Neutrophil (primary cell): ENCODE measurements at regions not wholly inside any gene's neighbourhood (a gene's known extent, or its start where the extent isn't known, plus 50 kb on each side); places are given as distances from the start of the nearest gene placed in this dataset.

Experiments used
- H3K27ac ChIP-seq: fragments of 200-600 bp; sonication (generic); 2 replicates; pipeline ENCODE4 v1.5.1; 2016; ENCODE audit warnings: mild to moderate bottlenecking, moderate library complexity
- H3K27me3 ChIP-seq: fragments of 200-600 bp; sonication (generic); 2 replicates; pipeline ENCODE4 v1.6.0; 2016; ENCODE audit warnings: mild to moderate bottlenecking
- H3K36me3 ChIP-seq: fragments of 200-600 bp; sonication (generic); 2 replicates; pipeline ENCODE4 v1.5.1; 2017
- H3K4me1 ChIP-seq, 2 experiments: fragments of 200-600 bp in 1 of 2; sonication (generic) in 1 of 2; 1 replicate in 1 of 2; 2 replicates in 1 of 2; pipeline versions ENCODE4 v1.5.1 to v1.6.1; 2013 to 2016; ENCODE audit warnings: low read depth in 1 of 2, low read length in 1 of 2, mild to moderate bottlenecking in 1 of 2, moderate library complexity in 1 of 2; ENCODE audit not compliant: control insufficient read depth in 1 of 2, insufficient read depth in 1 of 2
- H3K4me3 ChIP-seq, 2 experiments: fragments of 200-600 bp in 1 of 2; sonication (generic) in 1 of 2; 1 replicate in 1 of 2; 2 replicates in 1 of 2; pipeline ENCODE4 v1.5.1; 2013 to 2016; ENCODE audit warnings: low read depth in 1 of 2, low read length in 1 of 2, mild to moderate bottlenecking in 1 of 2, moderate library complexity in 1 of 2
- H3K9me3 ChIP-seq: fragments of 200-600 bp; sonication (generic); 2 replicates; pipeline ENCODE4 v1.5.1; 2016
- TF ChIP-seq, protein P1 (sequence below): fragments of 200-600 bp; sonication (generic); IDR thresholded peaks from 2 replicates; pipeline ENCODE4 v1.5.1; 2016; ENCODE audit warnings: antibody characterized with exemption

DNA sequence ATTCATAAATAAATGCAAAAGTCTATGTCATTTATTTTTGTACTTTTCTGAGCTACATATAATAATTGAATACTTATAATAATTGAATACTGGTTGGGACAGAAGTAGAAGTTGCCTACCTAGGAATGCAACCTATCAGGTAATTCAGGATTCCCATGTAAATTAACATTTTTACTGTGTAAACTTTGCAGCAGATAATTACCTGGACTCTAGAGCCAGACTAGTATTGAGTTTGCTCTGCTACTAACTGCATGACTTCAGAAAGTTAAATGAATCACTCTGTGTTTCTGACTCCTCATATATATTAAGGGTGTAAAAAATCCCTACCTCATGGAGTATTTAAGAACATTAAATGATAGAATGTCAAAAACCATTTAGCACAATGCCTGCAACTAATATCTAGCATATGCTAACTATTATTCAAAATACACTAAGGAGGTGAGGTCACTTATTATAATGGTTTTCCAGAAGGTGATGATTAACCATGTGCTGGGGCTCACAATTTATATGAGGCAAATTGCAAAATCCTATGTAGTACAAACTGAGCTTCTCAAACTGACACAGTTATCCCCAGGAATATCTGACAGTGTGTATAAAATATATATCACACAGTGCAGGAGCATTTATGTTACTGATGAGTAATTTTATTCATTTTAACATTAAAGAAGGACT lies 138.1 kb upstream of the ANO3 start:
- TF ChIP-seq, protein P1, sequence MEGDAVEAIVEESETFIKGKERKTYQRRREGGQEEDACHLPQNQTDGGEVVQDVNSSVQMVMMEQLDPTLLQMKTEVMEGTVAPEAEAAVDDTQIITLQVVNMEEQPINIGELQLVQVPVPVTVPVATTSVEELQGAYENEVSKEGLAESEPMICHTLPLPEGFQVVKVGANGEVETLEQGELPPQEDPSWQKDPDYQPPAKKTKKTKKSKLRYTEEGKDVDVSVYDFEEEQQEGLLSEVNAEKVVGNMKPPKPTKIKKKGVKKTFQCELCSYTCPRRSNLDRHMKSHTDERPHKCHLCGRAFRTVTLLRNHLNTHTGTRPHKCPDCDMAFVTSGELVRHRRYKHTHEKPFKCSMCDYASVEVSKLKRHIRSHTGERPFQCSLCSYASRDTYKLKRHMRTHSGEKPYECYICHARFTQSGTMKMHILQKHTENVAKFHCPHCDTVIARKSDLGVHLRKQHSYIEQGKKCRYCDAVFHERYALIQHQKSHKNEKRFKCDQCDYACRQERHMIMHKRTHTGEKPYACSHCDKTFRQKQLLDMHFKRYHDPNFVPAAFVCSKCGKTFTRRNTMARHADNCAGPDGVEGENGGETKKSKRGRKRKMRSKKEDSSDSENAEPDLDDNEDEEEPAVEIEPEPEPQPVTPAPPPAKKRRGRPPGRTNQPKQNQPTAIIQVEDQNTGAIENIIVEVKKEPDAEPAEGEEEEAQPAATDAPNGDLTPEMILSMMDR: no peak
- H3K36me3 ChIP-seq: no peaks in the 10 kb centered on the region
- no peak overlapping the region for H3K4me3 ChIP-seq
- H3K9me3 ChIP-seq: no peaks in the 10 kb centered on the region
- H3K27me3 ChIP-seq: no peaks in the 10 kb centered on the region
- H3K4me1 ChIP-seq: no peaks in the 10 kb centered on the region
- no peak overlapping the region for H3K27ac ChIP-seq

DNA sequence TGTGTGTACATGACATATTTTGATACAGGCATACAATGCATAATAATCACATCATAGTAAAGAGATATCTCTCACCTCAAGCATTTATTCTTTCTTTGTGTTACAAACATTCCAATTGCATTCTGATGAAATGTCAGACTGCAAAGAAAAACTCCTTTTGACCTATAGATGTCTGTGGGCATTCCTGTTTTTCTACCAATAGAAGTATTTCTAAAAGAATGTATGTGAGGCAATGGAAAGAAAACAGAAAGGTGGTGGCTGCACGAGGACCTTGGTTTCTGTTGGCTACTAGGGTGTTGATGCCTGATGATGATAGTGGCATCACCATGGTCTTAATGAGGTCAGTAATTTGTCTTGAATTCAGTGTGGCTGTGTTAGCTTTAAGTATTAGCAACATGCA lies 137.0 kb upstream of the ANO3 start:
- H3K36me3 ChIP-seq: no peaks in the 10 kb centered on the region
- no peak overlapping the region for H3K4me3 ChIP-seq
- no peaks in the 10 kb centered on the region for H3K9me3 ChIP-seq
- TF ChIP-seq, protein P1: no peak
- no peak overlapping the region for H3K27ac ChIP-seq
- H3K27me3 ChIP-seq: no peaks in the 10 kb centered on the region
- H3K4me1 ChIP-seq: no peaks in the 10 kb centered on the region

DNA sequence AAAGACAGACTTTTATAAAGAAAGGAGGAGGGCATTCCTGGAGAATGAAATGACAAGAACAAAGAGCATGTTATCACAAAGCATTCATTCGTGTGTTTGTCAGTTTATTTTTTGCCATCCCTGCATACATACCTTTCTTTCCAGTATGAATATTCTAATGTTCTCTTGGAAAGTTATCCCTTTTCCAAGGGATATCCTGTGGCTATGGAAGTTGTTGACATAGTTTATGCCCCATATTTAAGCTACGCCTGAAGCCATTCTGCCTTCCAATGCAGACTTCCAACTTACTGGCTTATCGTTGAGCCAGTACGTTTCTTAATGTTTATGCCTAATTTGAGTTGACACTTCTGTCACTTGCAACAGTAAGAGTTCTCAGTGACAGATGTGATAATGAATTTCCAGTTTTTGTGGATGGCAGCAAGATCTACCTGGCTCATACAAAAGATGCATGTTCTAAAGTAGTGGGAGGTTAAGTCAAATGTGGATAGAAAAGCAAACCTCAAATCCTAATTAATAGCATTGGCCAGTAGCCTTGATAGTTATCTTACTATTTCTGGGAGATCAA lies 133.3 kb upstream of the ANO3 start:
- H3K4me1 ChIP-seq: no peaks in the 10 kb centered on the region
- H3K27me3 ChIP-seq: no peaks in the 10 kb centered on the region
- H3K27ac ChIP-seq: no peak overlapping the region
- TF ChIP-seq, protein P1: no peak
- H3K36me3 ChIP-seq: no peaks in the 10 kb centered on the region
- H3K9me3 ChIP-seq: no peaks in the 10 kb centered on the region
- no peak overlapping the region for H3K4me3 ChIP-seq

DNA sequence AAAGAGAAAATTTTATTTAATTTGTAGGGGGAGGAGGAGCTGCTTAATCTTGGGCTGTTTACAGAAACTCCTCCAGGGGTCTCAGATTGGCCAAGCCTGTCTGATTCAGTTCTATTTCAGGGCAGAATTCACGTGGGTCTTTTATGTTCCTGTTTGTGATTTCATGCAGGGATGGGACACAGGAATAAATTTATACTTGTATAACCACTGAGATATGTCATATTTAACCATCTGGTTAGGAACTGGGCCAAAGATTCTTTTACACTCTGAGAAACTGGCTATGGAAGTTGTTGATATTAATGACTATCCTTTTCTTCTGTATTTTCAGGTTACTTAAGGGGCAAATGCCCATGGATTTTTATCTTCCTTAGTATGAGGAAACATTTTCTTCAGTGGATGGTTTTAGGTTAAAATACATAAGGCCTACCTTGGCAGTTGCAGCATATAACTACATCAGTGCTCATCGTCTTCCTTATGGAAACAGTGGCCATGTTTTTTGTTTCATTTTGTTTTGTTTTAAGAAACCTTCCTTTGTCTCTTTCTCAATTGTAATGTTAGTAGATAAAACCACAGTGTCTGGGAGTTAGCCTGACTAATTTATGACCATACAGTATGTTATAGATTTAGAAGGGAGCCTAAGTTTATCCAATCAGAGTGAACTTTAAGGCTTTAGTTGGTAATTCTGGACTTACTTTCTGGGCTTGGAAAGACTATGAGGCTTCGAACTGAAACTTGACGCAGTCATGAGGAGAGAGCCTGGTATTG lies 132.4 kb upstream of the ANO3 start:
- Histone ChIP-seq H3K4me1 (no peaks in the 10 kb centered on the region), H3K4me3 (no peak overlapping the region), H3K36me3 (no peaks in the 10 kb centered on the region), H3K27me3 (no peaks in the 10 kb centered on the region), H3K9me3 (no peaks in the 10 kb centered on the region), H3K27ac (no peak overlapping the region)
- TF ChIP-seq, protein P1: no peak

GRCh38 chr11:26201411-26201810 lies 130.5 kb upstream of the ANO3 start:
- TF ChIP-seq, protein P1: no peak
- no peaks in the 10 kb centered on the region for H3K4me1 ChIP-seq

More at GRCh38 chr11:26201411-26201810, 130.5 kb upstream of the ANO3 start:
- no peak overlapping the region for H3K27ac ChIP-seq
- no peaks in the 10 kb centered on the region for H3K27me3 ChIP-seq
- H3K36me3 ChIP-seq: no peaks in the 10 kb centered on the region
- no peak overlapping the region for H3K4me3 ChIP-seq
- H3K9me3 ChIP-seq: no peaks in the 10 kb centered on the region
